ENCODE measurements at regions not wholly inside any gene's neighbourhood (a gene's known extent, or its start where the extent isn't known, plus 50 kb on each side); places are given as distances from the start of the nearest gene placed in this dataset.

DNA sequence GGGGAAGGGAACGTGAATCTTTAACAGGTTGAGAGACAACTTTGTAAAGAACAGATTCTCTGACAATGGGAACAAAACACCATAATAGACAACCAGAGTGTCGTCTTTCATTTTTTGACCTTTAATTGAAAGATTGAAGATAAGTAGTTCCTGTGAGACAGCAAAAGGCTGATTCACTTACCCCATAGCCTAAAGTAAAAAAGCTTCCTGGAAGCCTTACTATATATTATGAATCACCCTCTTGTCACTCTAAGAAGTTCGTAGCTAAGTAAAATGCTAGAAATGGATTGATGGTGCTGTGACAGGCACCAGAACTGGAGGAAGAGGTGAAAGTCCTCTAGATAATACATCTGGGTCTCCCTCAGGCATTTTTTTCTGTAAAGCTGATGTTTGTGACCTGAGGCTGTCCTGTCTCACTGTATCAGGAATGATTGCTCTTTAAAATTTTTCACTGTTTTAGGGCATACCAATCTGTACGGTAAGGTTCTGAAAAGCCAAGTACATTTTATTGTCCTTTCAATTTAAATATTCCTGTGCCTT, 824.6 kb upstream of the SEMA6D start:
- BruUV-seq (replicated peaks): no TSS peak
- TF ChIP-seq GATAD2B (conservative IDR thresholded peaks at IDR 0.05; ENCODE audit: low read depth) (no peak), TBL1XR1 (IDR thresholded peaks at IDR 0.05; ENCODE audit: low read depth, low read length) (no peak), HCFC1 (IDR thresholded peaks at IDR 0.05; ENCODE audit: low read length) (no peak), ATF3 (IDR thresholded peaks at IDR 0.05; ENCODE audit: borderline replicate concordance, extremely low read depth, low read depth, low read length) (no peak)
- H4K20me1 ChIP-seq (ENCODE audit: control insufficient read depth, insufficient read depth): no peaks in the 10 kb centered on the region
- RAD21 ChIA-PET (ENCODE audit: unreplicated experiment): no interaction called here
- in situ Hi-C loops (cut with MboI): no loop called here
- no peaks in the 10 kb centered on the region for H3K9me3 ChIP-seq (replicated peaks; ENCODE audit: control insufficient read depth, insufficient read depth, low read length)
- FAIRE-seq (no peak), ATAC-seq (no peak), DNase-seq (ENCODE audit: low read depth, low spot score) (no peak)
- POLR2A ChIA-PET: no interaction called here
- no peaks in the 10 kb centered on the region for H3K79me2 ChIP-seq (ENCODE audit: control insufficient read depth, insufficient read depth, low read length)
- H3K4me1 ChIP-seq (ENCODE audit: control insufficient read depth, insufficient read depth, low read length): no peaks in the 10 kb centered on the region
- intact Hi-C loops (cut with micrococcal nuclease; ENCODE audit: unreplicated experiment): no loop called here
- SMC1A ChIA-PET (ENCODE audit: uncharacterized antibody, unreplicated experiment): interaction anchor here (0.8 kb wide), 1 partner anchor 11 kb away, joined by 3 read pairs; no protein-coding TSS in a partner anchor
- WGBS (ENCODE audit: insufficient coverage, insufficient replicate concordance, low lambda C conversion rate, missing lambda C conversion rate): 25% methylated on average over 4 of the region's 4 CpGs
- no peak overlapping the region for H3K27ac ChIP-seq (ENCODE audit: control insufficient read depth, insufficient read depth)
- CTCF ChIA-PET: no interaction called here
- no peak overlapping the region for H3K4me2 ChIP-seq (ENCODE audit: control insufficient read depth, insufficient read depth)
- H2AFZ ChIP-seq (ENCODE audit: control insufficient read depth, low read depth, low read length): no peak overlapping the region
- H3K9ac ChIP-seq (ENCODE audit: control insufficient read depth, insufficient read depth, low read length): no peak overlapping the region
- H3K36me3 ChIP-seq (ENCODE audit: control insufficient read depth in 2 of 2, insufficient read depth in 2 of 2, low read length in 1 of 2): no peaks in the 10 kb centered on the region
- no peak overlapping the region for H3K4me3 ChIP-seq
- no peaks in the 10 kb centered on the region for H3K27me3 ChIP-seq (replicated peaks in 1 of 2; ENCODE audit: control insufficient read depth in 2 of 2, insufficient read depth in 2 of 2, low read length in 1 of 2)

GRCh38 chr15:46894644-46895043, 822.7 kb upstream of the SEMA6D start:
- no peak for FAIRE-seq
- ChIA-PET SMC1A (ENCODE audit: uncharacterized antibody, unreplicated experiment) (no interaction called here), POLR2A (no interaction called here), CTCF (no interaction called here), RAD21 (ENCODE audit: unreplicated experiment) (no interaction called here)
- DNase-seq (ENCODE audit: low read depth, low spot score): no peak
- Histone ChIP-seq H3K79me2 (ENCODE audit: control insufficient read depth, insufficient read depth, low read length) (no peaks in the 10 kb centered on the region), H3K4me2 (ENCODE audit: control insufficient read depth, insufficient read depth) (no peak overlapping the region), H3K4me1 (ENCODE audit: control insufficient read depth, insufficient read depth, low read length) (no peaks in the 10 kb centered on the region), H3K9me3 (replicated peaks; ENCODE audit: control insufficient read depth, insufficient read depth, low read length) (no peaks in the 10 kb centered on the region), H3K27ac (ENCODE audit: control insufficient read depth, insufficient read depth) (no peak overlapping the region), H3K36me3 (ENCODE audit: control insufficient read depth in 2 of 2, insufficient read depth in 2 of 2, low read length in 1 of 2) (no peaks in the 10 kb centered on the region), H3K27me3 (replicated peaks in 1 of 2; ENCODE audit: control insufficient read depth in 2 of 2, insufficient read depth in 2 of 2, low read length in 1 of 2) (no peaks in the 10 kb centered on the region), H4K20me1 (ENCODE audit: control insufficient read depth, insufficient read depth) (no peaks in the 10 kb centered on the region), H2AFZ (ENCODE audit: control insufficient read depth, low read depth, low read length) (no peak overlapping the region), H3K4me3 (no peak overlapping the region), H3K9ac (ENCODE audit: control insufficient read depth, insufficient read depth, low read length) (no peak overlapping the region)
- ATAC-seq: no peak
- intact Hi-C loops (cut with micrococcal nuclease; ENCODE audit: unreplicated experiment) (no loop called here), in situ Hi-C loops (cut with MboI) (no loop called here)
- 78% methylated on average over 10 of the region's 10 CpGs for WGBS (ENCODE audit: insufficient coverage, insufficient replicate concordance, low lambda C conversion rate, missing lambda C conversion rate)
- no TSS peak for BruUV-seq (replicated peaks)
- no peak for TF ChIP-seq KDM1A (IDR thresholded peaks at IDR 0.05; ENCODE audit: borderline replicate concordance)
- no peak for TF ChIP-seq ZBTB4 (CRISPR knock-in tag; IDR thresholded peaks at IDR 0.05)
- no peak for TF ChIP-seq FOXK2 (IDR thresholded peaks at IDR 0.05)
- TF ChIP-seq PRDM15 (CRISPR knock-in tag; IDR thresholded peaks at IDR 0.05): no peak
- no peak for TF ChIP-seq POLR2AphosphoS2 (IDR thresholded peaks at IDR 0.05; ENCODE audit: low read depth, low read length)
- no peak for TF ChIP-seq NR2F1 (conservative IDR thresholded peaks at IDR 0.05)
- TF ChIP-seq PAX8 (IDR thresholded peaks at IDR 0.05): no peak

Data from GM12878 (cell line).